Mesothelial cell of epicardium (in vitro differentiated cells): ENCODE measurements at regions not wholly inside any gene's neighbourhood (a gene's known extent, or its start where the extent isn't known, plus 50 kb on each side); places are given as distances from the start of the nearest gene placed in this dataset.

ENCODE experiments used
- DNase-seq, 2 experiments: peaks; one replicate each; pipeline ENCODE4 v3.0.0; 2021; ENCODE audit warnings: low spot score in 2 of 2; ENCODE audit not compliant: unreplicated experiment in 2 of 2
- H3K27ac Mint-ChIP-seq: 2 replicates; pipeline ENCODE4 v1.8.0; 2021; ENCODE audit warnings: mixed read lengths
- H3K27me3 Mint-ChIP-seq: 2 replicates; pipeline ENCODE4 v1.8.0; 2021; ENCODE audit warnings: low read depth, mixed read lengths
- H3K36me3 Mint-ChIP-seq: 2 replicates; pipeline ENCODE4 v1.8.0; 2021; ENCODE audit warnings: mixed read lengths
- H3K4me1 Mint-ChIP-seq: 2 replicates; pipeline ENCODE4 v1.8.0; 2021; ENCODE audit warnings: mixed read lengths
- H3K4me3 Mint-ChIP-seq: 2 replicates; pipeline ENCODE4 v1.8.0; 2021; ENCODE audit warnings: mild to moderate bottlenecking, moderate library complexity, mixed read lengths
- H3K9me3 Mint-ChIP-seq: 2 replicates; pipeline ENCODE4 v1.8.0; 2021; ENCODE audit warnings: mixed read lengths
- CTCF ChIP-seq: fragments of 200-600 bp; sonication (generic); IDR thresholded peaks from one replicate; pipeline ENCODE4 v1.5.0; 2021; ENCODE audit warnings: antibody characterized with exemption; ENCODE audit not compliant: unreplicated experiment

GRCh38 chrX:39981946-39982345 is 115.8 kb downstream of the BCOR start:
- Mint-ChIP-seq H3K36me3 (no peaks in the 10 kb centered on the region), H3K27me3 (no peaks in the 10 kb centered on the region), H3K4me1 (peaks cover 8% of the 10 kb centered on the region), H3K27ac (no peak overlapping the region), H3K4me3 (no peak overlapping the region), H3K9me3 (peaks cover 12% of the 10 kb centered on the region)
- TF ChIP-seq CTCF = no peak
- DNase-seq = no peak

- peaks cover 12% of the 10 kb centered on the region for H3K9me3 Mint-ChIP-seq
- peaks cover 8% of the 10 kb centered on the region for H3K4me1 Mint-ChIP-seq
Observed at GRCh38 chrX:39982948-39983347, 114.8 kb downstream of the BCOR start.

DNA sequence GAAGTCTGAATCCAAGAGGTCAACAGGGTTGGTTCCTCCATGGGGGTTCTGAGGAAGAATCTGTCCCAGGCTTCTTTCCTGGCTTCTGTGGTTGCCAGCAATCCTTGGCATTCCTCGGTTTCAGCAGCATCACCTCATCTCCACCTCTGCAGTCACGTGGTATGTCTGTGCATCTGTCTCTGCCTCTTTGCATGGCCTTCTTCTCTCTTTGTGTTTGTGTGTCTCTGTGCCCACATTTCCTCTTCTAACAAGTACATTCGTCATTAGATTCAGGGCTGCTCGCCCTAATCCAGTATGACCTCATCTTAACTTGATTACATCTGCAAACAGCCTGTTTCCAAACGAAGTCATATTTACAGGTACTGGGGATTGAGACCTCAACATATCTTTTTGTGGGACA is 114.0 kb downstream of the BCOR start:
- no peak for DNase-seq
- H3K36me3 Mint-ChIP-seq = no peaks in the 10 kb centered on the region
- H3K9me3 Mint-ChIP-seq = peaks cover 13% of the 10 kb centered on the region
- peaks cover 9% of the 10 kb centered on the region for H3K4me1 Mint-ChIP-seq
- H3K27ac Mint-ChIP-seq = no peak overlapping the region
- no peak overlapping the region for H3K4me3 Mint-ChIP-seq
- no peak for TF ChIP-seq CTCF
- no peaks in the 10 kb centered on the region for H3K27me3 Mint-ChIP-seq

More at GRCh38 chrX:39982948-39983347, 114.8 kb downstream of the BCOR start:
- no peak overlapping the region for H3K27ac Mint-ChIP-seq
- DNase-seq = no peak
- no peak overlapping the region for H3K4me3 Mint-ChIP-seq
- TF ChIP-seq CTCF = no peak
- H3K27me3 Mint-ChIP-seq = no peaks in the 10 kb centered on the region
- no peaks in the 10 kb centered on the region for H3K36me3 Mint-ChIP-seq

- no peak for DNase-seq
- Mint-ChIP-seq H3K4me3 (no peak overlapping the region), H3K9me3 (peaks cover 15% of the 10 kb centered on the region)
Observed at GRCh38 chrX:39984191-39984956, 113.4 kb downstream of the BCOR start.

GRCh38 chrX:39985071-39985470 is 112.7 kb downstream of the BCOR start:
- DNase-seq = no peak
- H3K4me3 Mint-ChIP-seq = no peak overlapping the region
- no peaks in the 10 kb centered on the region for H3K36me3 Mint-ChIP-seq
- peak overlapping the region; percentile 47 for H3K27ac Mint-ChIP-seq
- H3K4me1 Mint-ChIP-seq = peaks cover 9% of the 10 kb centered on the region
- H3K9me3 Mint-ChIP-seq = peaks cover 15% of the 10 kb centered on the region
- no peak for TF ChIP-seq CTCF
- H3K27me3 Mint-ChIP-seq = no peaks in the 10 kb centered on the region

More at GRCh38 chrX:39984191-39984956, 113.4 kb downstream of the BCOR start:
- TF ChIP-seq CTCF = no peak
- H3K36me3 Mint-ChIP-seq = no peaks in the 10 kb centered on the region
- H3K27me3 Mint-ChIP-seq = no peaks in the 10 kb centered on the region
- peaks cover 9% of the 10 kb centered on the region for H3K4me1 Mint-ChIP-seq
- peak overlapping the region; percentile 25 for H3K27ac Mint-ChIP-seq
